Stimulated activated CD8-positive, alpha-beta memory T cell treated with anti-CD3 and anti-CD28 coated beads, Interleukin-2, amount 100 ng/mL, for 48 hours (primary cell): ENCODE measurements at regions not wholly inside any gene's neighbourhood (a gene's known extent, or its start where the extent isn't known, plus 50 kb on each side); places are given as distances from the start of the nearest gene placed in this dataset.
"Not testable (repeated sequence)": the region's sequence is repeated elsewhere in the genome, so short reads cannot be mapped to it uniquely, and the experiment has no call there.

ENCODE experiments used
- DNase-seq, 2 donors: peaks; one replicate each; pipeline ENCODE4 v3.0.0-alpha.2; 2020; ENCODE audit warnings: low read depth in 2 of 2

GRCh38 chr16:13336907-13337881 is 435.8 kb downstream of the SHISA9 start:
- not testable (repeated sequence) for DNase-seq

GRCh38 chr16:13338044-13338443 is 436.6 kb downstream of the SHISA9 start:
- no peak for DNase-seq

GRCh38 chr16:13342675-13343074 is 441.3 kb downstream of the SHISA9 start:
- no peak for DNase-seq

- DNase-seq: no peak
These were observed 442.6 kb downstream of the SHISA9 start for GRCh38 chr16:13344001-13344400.

GRCh38 chr16:13348416-13348815 is 447.0 kb downstream of the SHISA9 start:
- DNase-seq: no peak

GRCh38 chr16:13350000-13350399 is 448.6 kb downstream of the SHISA9 start:
- DNase-seq: no peak

GRCh38 chr16:13351181-13351580 is 449.8 kb downstream of the SHISA9 start:
- no peak for DNase-seq

GRCh38 chr16:13351601-13352217 is 450.3 kb downstream of the SHISA9 start:
- no peak for DNase-seq

- not testable (repeated sequence) for DNase-seq
These were observed 451.4 kb downstream of the SHISA9 start for GRCh38 chr16:13352796-13353195.

GRCh38 chr16:13357842-13358241 is 456.4 kb downstream of the SHISA9 start:
- not testable (repeated sequence) for DNase-seq

- DNase-seq: no peak
These were observed 458.4 kb downstream of the SHISA9 start for GRCh38 chr16:13359835-13360234.

GRCh38 chr16:13372421-13372820 is 471.0 kb downstream of the SHISA9 start:
- no peak for DNase-seq

- no peak for DNase-seq
These were observed 474.8 kb downstream of the SHISA9 start for GRCh38 chr16:13376174-13376573.

- DNase-seq: no peak
These were observed 475.7 kb downstream of the SHISA9 start for GRCh38 chr16:13377143-13377542.

GRCh38 chr16:13378151-13378550 is 476.8 kb downstream of the SHISA9 start:
- DNase-seq: no peak

GRCh38 chr16:13379266-13379665 is 477.9 kb downstream of the SHISA9 start:
- no peak for DNase-seq

GRCh38 chr16:13385156-13386040 is 484.0 kb downstream of the SHISA9 start:
- not testable (repeated sequence) for DNase-seq

GRCh38 chr16:13390093-13390985 is 488.9 kb downstream of the SHISA9 start:
- no peak for DNase-seq

- DNase-seq: no peak
These were observed 489.5 kb downstream of the SHISA9 start for GRCh38 chr16:13390986-13391305.

GRCh38 chr16:13391337-13391736 is 489.9 kb downstream of the SHISA9 start:
- DNase-seq: no peak

- no peak for DNase-seq
These were observed 490.9 kb downstream of the SHISA9 start for GRCh38 chr16:13392341-13392740.
